Vagina (tissue), 2 donors: ENCODE measurements at regions not wholly inside any gene's neighbourhood (a gene's known extent, or its start where the extent isn't known, plus 50 kb on each side); places are given as distances from the start of the nearest gene placed in this dataset.

Experiments used
- CTCF ChIP-seq, 3 experiments: fragments of 450-650 bp in 2 of 3; fragments of 200-600 bp in 1 of 3; sonication (generic) in 1 of 3; IDR thresholded peaks; one replicate each; pipeline ENCODE4 v1.5.1; 2017 to 2019; ENCODE audit warnings: antibody characterized with exemption in 3 of 3, mild to moderate bottlenecking in 2 of 3, moderate library complexity in 2 of 3
- POLR2A ChIP-seq, 2 donors: fragments of 450-650 bp; IDR thresholded peaks; one replicate each; pipeline ENCODE4 v1.6.1; 2017; ENCODE audit warnings: antibody characterized with exemption in 2 of 2, mild to moderate bottlenecking in 2 of 2, moderate library complexity in 2 of 2
- POLR2AphosphoS5 ChIP-seq, 2 donors: sonication (generic); formaldehyde crosslinking; IDR thresholded peaks; one replicate each; pipeline ENCODE4 v1.9.0; 2017; ENCODE audit warnings: antibody characterized with exemption in 2 of 2, mild to moderate bottlenecking in 2 of 2, low read depth in 1 of 2; ENCODE audit not compliant: insufficient read depth in 1 of 2

GRCh38 chr2:150109912-150110311 lies 377.6 kb downstream of the RND3 start:
- TF ChIP-seq CTCF (IDR thresholded peaks at IDR 0.05) (no peak), POLR2AphosphoS5 (IDR thresholded peaks at IDR 0.05; ENCODE audit: insufficient read depth in 1 of 2, low read depth in 1 of 2) (no peak), POLR2A (IDR thresholded peaks at IDR 0.05) (no peak)
